ENCODE measurements at regions not wholly inside any gene's neighbourhood (a gene's known extent, or its start where the extent isn't known, plus 50 kb on each side); places are given as distances from the start of the nearest gene placed in this dataset.
"Not testable (repeated sequence)": the region's sequence is repeated elsewhere in the genome, so short reads cannot be mapped to it uniquely, and the experiment has no call there.

DNA sequence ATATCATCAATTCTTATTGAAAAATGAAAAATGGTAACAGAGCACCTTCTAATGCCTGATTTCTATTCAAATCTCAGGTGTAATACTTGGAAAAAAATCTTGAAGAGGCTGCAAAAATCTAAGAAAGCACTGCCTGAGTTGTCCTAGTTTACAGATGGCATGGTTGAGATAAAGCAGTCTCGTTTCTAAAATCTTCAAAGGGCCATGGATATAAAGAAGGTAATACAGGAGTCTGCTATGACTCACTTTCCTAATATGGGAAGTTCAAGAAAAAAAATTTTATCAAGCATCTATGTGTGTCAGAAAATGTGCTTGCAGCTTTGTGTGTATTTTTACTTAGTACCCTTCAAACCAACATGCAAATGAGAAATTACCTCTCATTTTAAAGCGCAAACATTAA is 163.3 kb downstream of the DMAC1 start:
- DNase-seq (ENCODE audit: low read depth in 4 of 4, low spot score in 3 of 4): no peak

DNA sequence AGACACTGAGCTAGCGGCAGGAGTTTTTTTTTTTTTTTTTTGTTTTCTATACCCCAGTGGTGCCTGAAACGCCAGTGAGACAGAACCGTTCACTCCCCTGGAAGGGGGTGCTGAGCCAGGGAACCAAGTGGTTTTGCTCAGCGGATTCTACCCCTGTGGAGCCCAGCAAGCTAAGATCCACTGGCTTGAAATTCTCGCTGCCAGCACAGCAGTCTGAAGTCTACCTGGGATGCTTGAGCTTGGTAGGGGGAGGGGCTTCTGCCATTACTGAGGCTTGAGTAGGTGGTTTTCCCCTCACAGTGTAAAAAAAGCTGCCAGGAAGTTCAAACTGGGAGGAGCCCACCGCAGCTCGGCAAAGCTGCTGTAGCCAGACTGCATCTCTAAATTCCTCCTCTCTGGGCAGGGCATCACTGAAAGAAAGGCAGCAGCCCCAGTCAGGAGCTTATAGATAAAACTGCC is 173.0 kb downstream of the DMAC1 start:
- DNase-seq (ENCODE audit: low read depth in 4 of 4, low spot score in 3 of 4): not testable (repeated sequence)

DNA sequence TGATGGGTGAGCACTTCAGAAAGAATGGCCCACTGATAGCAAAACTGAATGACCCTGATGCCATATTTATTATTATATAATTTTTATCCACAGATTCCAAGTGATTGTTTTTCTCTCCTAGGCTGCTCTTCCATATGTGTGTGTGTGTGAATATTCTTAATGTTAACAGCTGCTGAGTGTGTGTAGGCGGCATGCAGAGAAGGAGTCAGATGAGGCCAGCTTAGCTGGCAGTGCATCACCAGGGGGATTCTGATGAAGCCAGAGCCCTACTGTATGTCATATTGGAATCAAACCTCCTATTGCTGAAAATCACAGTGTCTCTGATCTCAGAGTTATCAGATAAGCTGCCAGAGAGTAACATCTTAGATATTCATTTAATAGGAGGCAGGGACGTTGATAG is 177.1 kb downstream of the DMAC1 start:
- no peak for DNase-seq (ENCODE audit: low read depth in 4 of 4, low spot score in 3 of 4)

DNA sequence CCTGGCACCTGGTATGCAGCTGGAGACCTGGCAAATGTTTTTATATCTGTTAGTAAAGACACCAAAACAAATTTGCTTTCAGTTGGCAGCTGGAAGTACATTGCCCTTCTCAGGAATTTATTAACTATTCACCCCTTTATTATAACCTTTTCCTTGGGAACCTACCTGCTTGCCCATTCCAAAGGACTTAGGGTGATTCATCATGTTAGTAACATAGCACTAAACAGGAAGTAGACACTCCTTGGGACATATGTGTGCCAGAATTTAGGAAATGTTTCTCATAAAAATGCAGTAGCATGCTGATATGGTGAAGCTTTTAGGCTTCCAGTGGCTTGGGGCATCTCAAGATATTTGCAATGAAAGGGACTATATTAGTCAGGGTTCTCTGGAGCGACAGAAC is 184.2 kb downstream of the DMAC1 start:
- DNase-seq (ENCODE audit: low read depth in 4 of 4, low spot score in 3 of 4): no peak

DNA sequence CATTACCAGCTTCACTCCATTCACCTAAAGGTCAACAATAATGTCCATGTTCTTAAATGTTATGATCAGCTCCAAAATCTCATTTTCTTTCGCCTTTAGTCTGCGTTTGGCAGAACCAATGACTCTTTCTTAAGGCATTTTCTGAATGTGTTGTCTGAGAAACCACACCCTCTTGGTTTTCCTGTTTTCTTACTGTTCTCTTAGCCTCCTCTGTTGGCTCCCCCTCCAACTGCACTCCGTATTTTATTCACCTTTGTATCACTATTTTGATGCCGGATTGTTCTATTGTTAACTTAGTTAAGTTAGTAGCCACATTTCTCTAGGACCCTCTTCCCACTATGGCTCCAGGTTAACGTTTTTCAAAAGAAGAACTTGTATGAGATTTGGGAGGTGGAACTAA is 185.6 kb downstream of the DMAC1 start:
- DNase-seq (ENCODE audit: low read depth in 4 of 4, low spot score in 3 of 4): no peak

DNA sequence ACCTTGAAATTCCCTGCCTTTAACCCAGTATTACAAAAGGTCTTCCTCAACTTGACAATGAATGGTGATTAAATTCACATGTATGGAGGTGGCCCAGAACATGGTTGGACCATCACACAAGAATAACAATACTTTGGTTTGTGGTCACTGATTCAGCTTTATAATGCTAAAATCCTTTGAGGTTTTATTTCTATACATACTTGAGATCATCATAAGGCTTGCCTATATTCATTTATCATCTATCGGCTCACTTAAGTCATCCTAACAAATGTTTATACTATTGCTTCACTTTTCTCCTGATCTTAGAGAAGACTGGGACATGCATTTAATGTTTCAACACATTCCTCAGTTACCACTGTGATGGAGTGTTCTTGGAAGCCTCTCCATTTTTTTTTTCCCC is 191.3 kb downstream of the DMAC1 start:
- DNase-seq (ENCODE audit: low read depth in 4 of 4, low spot score in 3 of 4): no peak

DNA sequence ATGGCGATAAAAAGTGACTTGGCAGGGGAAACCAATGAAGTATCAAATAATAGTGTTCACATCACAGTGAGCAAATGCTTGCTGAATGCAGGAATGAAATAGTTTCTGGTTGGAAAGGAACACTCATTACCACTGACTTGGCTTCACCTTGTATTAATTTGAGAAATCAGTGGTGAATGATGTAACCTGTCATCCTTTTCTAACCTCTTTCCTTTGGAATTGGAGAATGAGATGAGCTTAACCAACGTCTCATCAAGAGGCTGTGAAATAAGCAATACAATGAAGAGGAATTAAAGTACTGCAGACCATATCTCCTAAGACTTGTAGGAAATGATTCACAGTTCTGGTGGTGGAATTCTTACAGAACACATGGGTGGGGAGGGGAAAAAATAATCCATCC is 192.2 kb downstream of the DMAC1 start:
- DNase-seq (ENCODE audit: low read depth in 4 of 4, low spot score in 3 of 4): no peak

DNA sequence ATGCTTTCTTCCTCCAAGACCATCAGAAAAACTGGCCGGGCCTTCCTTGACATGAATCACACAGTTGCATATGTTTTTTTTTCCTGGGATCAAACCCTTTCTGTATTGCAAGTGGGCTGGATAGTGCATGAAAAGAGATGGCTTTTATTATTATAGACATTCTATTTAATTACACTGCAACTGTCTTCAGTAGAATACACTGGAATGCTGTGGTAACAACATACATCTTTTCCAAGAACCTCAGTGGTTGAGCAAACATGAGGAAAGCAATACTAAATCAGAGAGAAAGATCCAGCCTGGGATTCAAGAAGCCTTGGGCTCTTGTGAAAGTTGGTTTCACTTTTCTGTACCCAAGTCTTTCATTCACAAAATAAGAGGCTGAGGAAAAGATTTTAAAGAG is 193.0 kb downstream of the DMAC1 start:
- DNase-seq (ENCODE audit: low read depth in 4 of 4, low spot score in 3 of 4): no peak

DNA sequence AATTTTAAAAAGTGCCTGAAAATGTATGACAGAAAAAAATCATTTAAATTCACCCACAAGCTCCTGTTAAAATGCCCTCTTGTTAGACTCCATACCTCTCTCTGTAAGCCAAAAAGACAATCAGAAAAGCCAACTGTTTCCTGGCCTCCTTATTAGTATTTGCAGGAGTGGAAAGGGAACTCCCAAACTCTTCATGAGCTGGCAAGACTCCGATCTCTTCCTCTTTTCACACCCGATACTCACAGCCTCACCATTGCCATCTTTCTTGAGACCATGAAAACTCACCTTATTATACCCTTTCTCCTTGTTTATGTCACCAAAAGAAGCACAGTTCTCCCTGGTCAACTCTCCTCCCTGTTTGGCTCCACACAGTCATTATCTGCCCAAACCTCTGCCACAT is 197.8 kb downstream of the DMAC1 start:
- DNase-seq (ENCODE audit: low read depth in 4 of 4, low spot score in 3 of 4): no peak

DNA sequence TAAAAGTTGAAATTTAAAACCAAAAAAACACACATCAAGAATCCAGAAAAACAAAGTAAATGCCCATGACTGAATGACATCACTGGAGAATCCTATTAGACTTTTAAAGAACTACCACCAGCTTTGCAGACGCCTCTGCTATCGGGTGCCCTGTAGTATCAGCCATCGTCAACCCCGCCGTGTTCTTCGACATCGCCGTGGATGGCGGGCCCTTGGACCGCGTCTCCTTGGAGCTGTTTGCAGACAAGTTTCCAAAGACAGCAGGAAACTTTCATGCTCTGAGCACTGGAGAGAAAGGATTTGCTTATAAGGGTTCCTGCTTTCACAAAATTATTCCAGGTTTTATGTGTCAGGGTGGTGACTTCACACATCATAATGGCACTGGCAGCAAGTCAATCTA is 201.9 kb downstream of the DMAC1 start:
- DNase-seq (ENCODE audit: low read depth in 4 of 4, low spot score in 3 of 4): no peak

DNA sequence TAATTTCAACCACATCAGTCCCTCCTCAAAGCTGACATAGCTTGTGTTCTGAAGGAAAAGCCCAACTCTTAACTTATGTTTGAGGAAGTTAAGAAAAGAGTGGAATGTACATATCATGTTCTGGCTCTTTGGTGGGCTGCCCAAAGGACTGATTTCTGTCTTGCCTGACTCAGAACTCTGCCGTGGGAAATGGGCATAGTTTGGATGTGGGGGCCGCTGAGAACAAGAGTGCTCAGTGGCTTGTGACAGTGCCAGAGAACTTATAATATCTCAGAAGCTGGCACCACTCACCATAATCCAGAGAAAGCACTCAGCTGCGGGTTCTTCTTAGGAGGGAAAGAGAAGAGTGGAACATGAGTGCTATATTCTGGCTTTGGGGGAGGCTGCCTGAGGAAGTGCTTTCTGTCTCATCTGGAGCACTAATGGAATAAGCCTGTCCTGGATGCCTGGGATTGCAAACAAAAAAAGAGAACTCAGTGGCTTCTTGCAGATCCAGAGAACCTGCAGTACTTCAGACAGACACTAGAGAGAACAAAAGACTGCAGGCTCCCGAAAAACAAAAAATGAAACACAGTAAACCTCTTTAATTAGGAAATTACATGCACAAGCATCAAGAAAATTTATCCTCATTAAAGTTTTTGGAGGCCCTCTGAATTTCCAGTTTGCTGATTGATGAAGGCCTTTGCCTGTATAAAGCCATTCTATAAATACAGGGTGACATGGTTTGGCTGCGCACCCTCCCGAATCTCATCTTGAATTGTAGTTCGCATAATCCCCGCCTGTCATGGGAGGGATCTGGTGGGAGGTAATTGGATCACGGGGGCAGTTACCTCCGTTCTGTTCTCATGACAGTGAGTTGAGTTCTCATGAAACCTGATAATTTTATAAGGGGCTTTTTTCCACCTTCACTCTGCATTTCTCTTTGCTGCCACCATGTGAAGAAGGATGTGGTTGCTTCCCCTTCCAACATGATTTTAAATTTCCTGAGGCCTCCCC is 207.0 kb downstream of the DMAC1 start:
- DNase-seq (ENCODE audit: low read depth in 4 of 4, low spot score in 3 of 4): no peak

DNA sequence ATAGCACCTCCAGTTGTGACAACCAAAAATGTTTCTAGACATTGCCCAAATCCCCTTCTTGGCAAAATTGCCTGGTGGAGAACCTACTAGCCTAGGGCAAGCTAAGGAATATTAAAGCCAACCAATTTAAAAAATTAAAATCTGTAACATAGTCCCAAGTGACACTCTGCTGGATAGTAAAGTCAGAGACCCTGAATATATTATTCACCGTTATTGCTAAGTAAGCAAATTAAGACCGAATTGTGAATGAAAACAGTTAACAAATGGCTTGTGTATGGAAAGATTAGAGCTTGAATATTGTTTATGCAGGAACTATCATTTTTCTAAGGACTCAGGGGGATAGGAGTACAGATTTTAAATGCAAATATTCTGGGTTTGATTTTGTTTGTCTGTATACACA is 208.1 kb downstream of the DMAC1 start:
- DNase-seq (ENCODE audit: low read depth in 4 of 4, low spot score in 3 of 4): no peak

DNA sequence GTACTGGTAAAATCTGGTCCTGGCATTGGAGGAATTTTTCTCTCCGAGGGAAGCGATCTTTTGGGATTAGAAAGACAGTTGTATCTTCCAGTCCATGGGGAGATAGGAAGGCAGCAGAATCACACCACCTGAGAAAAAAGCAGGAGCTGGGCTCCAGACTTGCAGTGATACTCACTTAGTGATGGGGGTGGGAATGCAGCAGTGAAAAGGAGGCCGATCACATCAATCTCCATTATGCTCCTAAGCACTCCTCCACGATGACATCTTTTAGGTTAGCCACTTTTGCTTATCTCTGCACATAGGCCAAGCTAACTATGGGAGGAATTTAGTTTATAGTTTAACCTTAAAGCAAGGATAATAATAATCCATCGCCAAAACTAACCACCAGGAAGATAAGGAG is 219.0 kb downstream of the DMAC1 start:
- DNase-seq (ENCODE audit: low read depth in 4 of 4, low spot score in 3 of 4): no peak

DNA sequence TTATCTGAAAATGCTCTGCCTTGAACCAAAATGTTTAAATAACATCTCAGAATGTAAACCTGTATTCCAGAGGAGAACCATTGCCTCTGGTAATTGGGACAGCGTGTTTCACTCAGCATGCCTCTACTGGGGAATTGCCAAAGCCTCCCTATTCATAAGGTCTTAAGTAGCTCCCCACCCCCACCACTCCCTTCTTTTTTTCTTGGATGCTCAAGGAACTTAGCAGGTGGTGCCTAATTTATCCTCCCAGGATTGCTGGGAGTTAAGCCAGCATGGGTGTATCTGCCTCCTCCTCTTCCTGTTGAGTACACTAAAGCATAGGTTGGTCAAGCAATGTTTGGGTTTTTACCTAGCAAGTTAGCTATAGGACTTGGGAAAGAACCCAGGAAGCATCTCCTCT is 220.2 kb downstream of the DMAC1 start:
- no peak for DNase-seq (ENCODE audit: low read depth in 4 of 4, low spot score in 3 of 4)

DNA sequence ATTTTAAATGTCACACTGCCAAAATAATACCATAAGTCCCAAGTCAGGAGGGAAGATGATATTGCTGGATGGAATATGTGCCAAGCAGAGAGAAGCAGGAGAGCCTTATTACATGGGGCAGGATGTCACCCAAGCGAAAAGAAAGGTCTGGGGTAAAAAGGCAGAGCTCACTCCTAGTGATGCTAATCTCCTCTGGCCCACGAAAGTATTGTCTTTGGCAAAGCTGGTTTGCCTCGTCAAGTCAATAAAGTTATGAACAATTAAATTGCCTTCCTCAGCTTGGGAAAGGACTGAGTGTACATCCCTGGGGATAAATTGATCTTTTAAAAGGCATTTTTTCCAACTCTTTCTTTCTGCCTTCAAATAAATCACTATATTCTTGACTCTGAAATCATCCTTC is 220.6 kb downstream of the DMAC1 start:
- DNase-seq (ENCODE audit: low read depth in 4 of 4, low spot score in 3 of 4): no peak

DNA sequence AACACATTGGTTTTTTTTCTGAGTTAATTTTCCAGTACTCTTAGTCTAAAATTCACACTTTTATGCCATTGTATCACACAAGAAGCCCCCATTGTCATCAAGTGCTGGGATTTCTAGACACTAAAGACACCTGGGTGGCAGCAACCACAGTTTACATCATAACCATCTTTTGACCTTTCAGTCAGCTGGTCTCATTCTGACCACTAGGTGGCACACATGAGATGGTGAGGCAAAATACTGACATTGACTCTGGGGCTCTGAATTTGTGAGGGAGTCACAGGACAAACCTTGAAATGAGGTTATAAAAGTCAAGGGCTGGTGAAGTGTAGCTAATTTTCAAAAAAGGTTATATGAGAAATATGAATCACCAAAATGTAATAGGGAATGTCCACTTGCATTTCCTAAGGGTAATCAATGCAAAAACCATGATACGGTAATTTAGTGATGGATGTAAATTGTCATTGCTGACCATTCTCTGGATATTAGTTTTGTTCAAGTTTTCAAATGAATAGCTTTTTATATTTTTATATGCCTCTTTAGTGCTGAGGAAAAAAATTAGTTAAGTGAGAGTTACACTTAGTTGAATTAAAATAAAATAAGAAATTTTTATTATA is 229.4 kb downstream of the DMAC1 start:
- peak in 2 of 4 donors; percentile 15 to 31 for DNase-seq (ENCODE audit: low read depth in 4 of 4, low spot score in 3 of 4)

DNA sequence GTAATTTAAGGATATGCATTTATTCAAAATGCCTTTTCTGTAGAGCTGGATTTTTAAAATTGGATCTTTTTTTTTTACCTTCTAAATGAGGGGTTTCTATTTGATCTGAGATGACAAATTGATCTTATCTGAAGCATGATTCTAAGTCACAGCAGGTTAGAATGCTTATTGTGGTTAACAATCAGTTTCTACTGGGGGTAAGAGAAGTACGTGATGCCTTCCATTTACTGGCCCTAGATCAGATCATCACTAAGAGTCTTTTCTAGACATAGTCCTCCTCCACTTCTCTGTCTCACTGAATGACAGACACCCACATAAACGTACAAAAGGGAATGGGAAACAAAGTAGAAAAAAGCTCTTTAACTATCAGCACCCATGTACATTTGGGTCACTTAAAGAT is 231.9 kb downstream of the DMAC1 start:
- no peak for DNase-seq (ENCODE audit: low read depth in 4 of 4, low spot score in 3 of 4)

DNA sequence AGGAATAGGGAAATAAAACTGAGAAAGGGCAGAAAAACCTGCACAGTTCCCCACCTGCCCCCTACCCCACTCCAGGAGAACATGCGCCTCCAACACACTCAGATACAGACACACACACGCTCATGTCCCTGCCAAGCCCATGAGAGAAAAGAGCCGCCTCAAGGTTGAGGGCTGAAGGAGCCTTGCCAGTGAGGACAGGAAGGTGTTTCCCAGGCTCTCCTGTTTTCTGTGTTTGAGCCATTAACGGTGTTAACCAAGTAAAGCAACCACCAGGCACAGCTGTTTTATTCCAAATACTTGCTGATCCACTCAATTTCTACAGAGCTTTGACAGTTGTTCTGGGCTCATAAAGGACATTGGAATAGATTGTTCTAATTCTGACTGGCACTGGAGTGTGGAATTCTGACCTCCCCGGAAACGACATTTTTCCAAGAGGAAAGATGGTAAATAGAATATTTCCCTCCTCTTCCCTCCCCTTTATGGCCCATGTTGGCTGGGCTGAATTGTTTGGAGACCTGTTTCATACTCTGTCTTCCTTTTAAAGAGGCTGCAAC is 238.0 kb downstream of the DMAC1 start:
- no peak for DNase-seq (ENCODE audit: low read depth in 4 of 4, low spot score in 3 of 4)

DNA sequence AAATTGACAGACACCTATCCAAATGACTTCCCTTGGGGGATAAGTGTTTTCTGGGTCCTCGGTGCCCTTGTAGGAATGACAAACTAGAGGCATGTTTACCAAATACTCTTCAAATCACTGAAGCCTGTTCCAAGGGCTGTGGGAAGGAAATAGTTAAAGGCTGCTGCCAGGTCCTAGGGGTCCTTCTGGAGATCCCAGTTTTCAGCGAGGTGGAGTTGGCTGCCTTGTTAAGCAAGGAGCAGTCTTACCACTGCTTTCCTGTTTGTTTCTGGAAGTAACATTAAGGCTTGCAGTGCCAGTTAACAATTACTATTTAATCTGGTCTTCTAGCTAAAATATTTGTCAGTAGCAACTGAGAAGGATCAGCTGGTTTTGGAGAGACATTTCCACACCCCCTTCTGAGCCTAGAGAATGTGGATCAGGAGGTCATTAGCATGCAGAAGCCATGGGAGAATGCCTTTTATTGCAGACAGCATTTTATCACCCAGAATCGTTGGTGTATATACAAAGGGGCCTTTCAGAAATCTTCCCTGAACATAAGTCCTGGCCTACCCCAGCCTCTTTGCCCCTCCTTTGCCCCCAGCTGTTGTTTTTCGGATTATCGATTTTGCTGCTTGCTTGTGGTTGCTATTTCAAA is 238.8 kb downstream of the DMAC1 start:
- DNase-seq (ENCODE audit: low read depth in 4 of 4, low spot score in 3 of 4): peak in 3 of 4 donors; percentile 20 to 39 (median 28)

DNA sequence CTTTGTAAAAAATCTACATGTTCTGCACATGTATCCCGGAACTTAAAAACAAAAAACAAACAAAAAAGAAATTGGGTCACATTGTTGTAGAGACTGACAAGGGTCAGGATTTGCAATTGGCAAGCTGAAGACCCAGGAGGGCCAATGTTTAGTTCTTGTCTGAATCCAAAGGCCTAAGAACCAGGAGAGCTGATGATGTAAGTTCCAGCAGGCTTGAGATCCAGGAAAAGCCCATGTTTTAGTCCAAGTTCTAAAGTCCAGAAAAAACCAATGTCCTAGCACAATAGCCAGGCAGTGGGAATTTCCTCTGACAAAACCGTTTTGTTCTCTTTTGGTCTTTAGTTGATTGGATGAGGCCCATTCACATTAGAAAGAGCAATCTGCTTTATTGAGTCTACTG is 244.9 kb downstream of the DMAC1 start:
- no peak for DNase-seq (ENCODE audit: low read depth in 4 of 4, low spot score in 3 of 4)

DNA sequence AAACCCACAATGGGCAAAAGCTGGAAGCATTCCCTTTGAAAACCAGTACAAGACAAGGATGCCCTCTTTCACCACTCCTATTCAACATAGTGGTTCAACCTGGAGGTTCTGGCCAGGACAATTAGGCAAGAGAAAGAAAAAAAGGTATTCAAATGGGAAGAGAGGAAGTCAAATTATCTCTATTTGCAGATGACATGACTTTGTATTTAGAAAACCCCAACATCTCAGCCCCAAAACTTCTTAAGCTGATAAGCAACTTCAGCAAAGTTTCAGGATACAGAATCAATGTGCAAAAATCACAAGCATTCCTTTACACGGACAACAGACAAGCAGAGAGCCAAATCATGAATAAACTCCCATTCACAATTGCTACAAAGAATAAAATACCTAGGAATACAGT is 246.9 kb downstream of the DMAC1 start:
- DNase-seq (ENCODE audit: low read depth in 4 of 4, low spot score in 3 of 4): not testable (repeated sequence)

Data from right renal pelvis (tissue), 4 donors.